D341Med (cell line): ENCODE measurements at regions not wholly inside any gene's neighbourhood (a gene's known extent, or its start where the extent isn't known, plus 50 kb on each side); places are given as distances from the start of the nearest gene placed in this dataset.

ENCODE experiments used
- DNase-seq: peaks from one replicate; pipeline ENCODE4 v3.0.0; 2012; ENCODE audit warnings: low spot score

GRCh38 chr3:135800071-135800549 lies 165.4 kb upstream of the PPP2R3A start:
- no peak for DNase-seq

- no peak for DNase-seq
Observed at GRCh38 chr3:135801018-135801417, 164.5 kb upstream of the PPP2R3A start.

GRCh38 chr3:135802171-135802570 lies 163.4 kb upstream of the PPP2R3A start:
- DNase-seq = no peak

GRCh38 chr3:135803028-135803692 lies 162.4 kb upstream of the PPP2R3A start:
- DNase-seq = no peak

- no peak for DNase-seq
Observed at GRCh38 chr3:135805752-135806151, 159.8 kb upstream of the PPP2R3A start.

GRCh38 chr3:135806317-135806716 lies 159.2 kb upstream of the PPP2R3A start:
- no peak for DNase-seq

- DNase-seq = no peak
Observed at GRCh38 chr3:135807879-135808278, 157.6 kb upstream of the PPP2R3A start.

GRCh38 chr3:135809021-135809634 lies 156.4 kb upstream of the PPP2R3A start:
- DNase-seq = no peak

GRCh38 chr3:135811651-135812050 lies 153.9 kb upstream of the PPP2R3A start:
- DNase-seq = no peak

- DNase-seq = no peak
Observed at GRCh38 chr3:135812057-135812456, 153.5 kb upstream of the PPP2R3A start.

GRCh38 chr3:135834465-135834864 lies 131.1 kb upstream of the PPP2R3A start:
- no peak for DNase-seq

- no peak for DNase-seq
Observed at GRCh38 chr3:135837977-135838631, 127.4 kb upstream of the PPP2R3A start.

GRCh38 chr3:135840436-135840835 lies 125.1 kb upstream of the PPP2R3A start:
- DNase-seq = no peak

GRCh38 chr3:135844386-135844785 lies 121.1 kb upstream of the PPP2R3A start:
- no peak for DNase-seq

GRCh38 chr3:135848051-135848450 lies 117.5 kb upstream of the PPP2R3A start:
- DNase-seq = no peak

GRCh38 chr3:135849827-135850226 lies 115.7 kb upstream of the PPP2R3A start:
- DNase-seq = no peak

GRCh38 chr3:135851201-135852081 lies 114.1 kb upstream of the PPP2R3A start:
- no peak for DNase-seq

GRCh38 chr3:135853981-135854380 lies 111.5 kb upstream of the PPP2R3A start:
- no peak for DNase-seq

GRCh38 chr3:135860761-135861160 lies 104.8 kb upstream of the PPP2R3A start:
- peak; percentile 78 for DNase-seq

- no peak for DNase-seq
Observed at GRCh38 chr3:135862361-135862760, 103.2 kb upstream of the PPP2R3A start.

GRCh38 chr3:135864060-135864459 lies 101.5 kb upstream of the PPP2R3A start:
- DNase-seq = no peak

- no peak for DNase-seq
Observed at GRCh38 chr3:135865085-135865484, 100.4 kb upstream of the PPP2R3A start.
